DMS153 treated with DMSO at 0.1 percent for 48 hours (cell line): ENCODE measurements at regions not wholly inside any gene's neighbourhood (a gene's known extent, or its start where the extent isn't known, plus 50 kb on each side); places are given as distances from the start of the nearest gene placed in this dataset.

Experiments used
- DNase-seq: peaks from one replicate; lab custom pipeline; 2025; ENCODE audit not compliant: unreplicated experiment; lab: John Stamatoyannopoulos, UW

DNA sequence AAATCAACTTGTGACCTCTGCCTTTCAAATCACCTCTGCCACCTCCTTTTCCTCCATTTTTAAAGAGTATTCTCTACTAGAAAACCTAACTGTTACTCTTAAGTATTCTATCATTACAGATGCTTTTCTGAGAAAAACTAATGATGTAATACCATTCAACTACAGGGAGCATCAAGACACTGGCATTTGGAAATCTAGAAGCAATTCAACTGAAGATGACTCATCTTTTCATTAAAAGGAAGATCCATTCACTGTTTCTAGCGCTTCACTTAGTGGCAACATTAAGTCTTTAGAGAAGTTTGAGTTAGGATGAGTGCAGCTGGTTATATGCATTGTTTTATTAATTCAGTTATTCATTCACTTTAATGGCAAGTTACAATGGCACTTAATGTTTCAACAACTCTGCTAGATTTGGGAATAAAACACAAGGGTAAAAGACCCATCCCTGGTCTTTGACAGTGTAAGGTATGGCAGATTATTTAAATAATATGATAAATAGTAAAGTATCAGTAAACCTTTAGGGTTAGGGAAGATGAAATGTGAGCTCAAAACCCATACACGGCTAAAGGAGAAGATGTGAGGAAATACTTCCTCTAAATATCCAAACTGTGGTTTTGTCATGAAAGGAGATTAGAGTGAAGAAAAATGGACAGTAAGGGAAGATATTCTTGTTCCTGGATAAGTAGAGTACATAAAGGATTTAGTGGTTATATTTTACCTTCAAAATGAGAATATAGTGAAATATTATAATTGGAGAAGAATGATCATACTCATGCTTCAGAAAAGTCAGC, 61.7 kb downstream of the KCNJ2 start:
- no peak for DNase-seq

DNA sequence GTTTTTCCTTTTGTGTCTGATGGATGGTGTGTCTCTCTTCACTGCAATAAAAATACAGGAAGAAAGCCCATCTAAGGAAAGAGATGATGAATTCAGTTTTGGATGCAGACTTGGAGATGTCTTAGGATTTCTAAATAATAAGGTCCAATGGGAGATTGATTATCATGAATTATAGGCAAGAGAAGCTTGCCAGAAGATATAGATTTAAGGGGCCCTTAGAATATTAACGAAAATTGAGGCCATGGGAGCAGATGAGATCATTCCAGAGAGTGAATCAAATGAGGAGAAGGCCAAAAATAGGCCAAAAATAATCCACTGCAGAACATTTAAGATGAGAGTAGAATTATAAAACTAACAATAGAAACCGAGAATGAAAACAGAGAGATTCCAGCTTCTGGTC, 63.1 kb downstream of the KCNJ2 start:
- DNase-seq = no peak

DNA sequence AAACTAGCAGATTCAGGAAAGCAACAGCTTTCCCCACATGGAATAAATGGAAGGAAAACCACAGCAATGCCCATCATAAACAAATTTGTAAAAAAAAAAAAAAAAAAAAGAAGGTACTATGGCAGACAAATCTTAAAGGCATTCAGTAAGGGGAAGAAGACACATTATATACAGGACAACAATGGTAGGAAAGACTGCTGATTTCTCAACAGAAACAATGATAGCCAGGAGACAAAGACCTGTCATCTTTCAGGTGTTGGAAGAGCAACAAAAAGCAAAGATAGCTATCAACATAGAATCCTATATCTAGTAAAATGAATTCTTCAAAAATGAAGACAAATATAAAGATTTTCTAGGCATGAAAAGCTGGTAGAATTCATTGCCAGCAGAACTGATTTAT, 65.9 kb downstream of the KCNJ2 start:
- DNase-seq = no peak

DNA sequence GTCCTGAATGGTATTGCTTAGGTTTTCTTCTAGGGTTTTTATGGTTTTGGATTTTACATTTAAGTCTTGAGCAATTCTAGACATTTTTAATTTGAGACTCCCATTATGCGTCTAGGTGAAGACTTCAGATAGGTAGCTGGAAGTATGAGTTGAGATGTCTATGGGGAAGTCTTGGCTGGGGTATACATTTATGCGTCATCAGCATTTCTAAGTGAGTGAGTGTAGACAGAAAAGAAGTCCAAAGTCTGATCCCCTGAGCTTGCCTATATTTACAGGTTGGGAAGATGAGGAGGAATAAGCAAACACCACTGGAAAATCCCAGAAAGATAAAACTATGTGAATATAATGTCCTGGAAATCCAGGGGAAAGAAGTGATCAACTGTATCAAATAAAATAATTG, 68.9 kb downstream of the KCNJ2 start:
- no peak for DNase-seq

DNA sequence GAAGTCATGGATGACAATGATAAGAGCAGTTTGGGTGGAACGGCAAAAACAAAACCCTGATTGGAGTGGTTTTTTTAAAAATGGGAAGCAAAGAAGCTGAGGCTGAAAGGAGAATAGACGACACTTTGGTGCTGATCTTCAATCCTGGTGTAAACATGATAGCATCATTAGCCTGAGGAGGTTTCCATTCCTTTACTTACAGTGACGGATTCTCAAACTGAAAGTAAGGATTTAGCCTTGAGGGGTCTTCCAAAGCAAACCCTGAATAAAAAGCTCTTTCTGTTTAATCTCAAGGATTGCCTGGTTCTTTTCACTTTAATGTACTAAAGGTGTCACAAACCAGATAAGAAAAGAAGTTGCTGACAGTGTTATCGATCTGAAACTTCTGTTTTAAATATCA, 69.3 kb downstream of the KCNJ2 start:
- no peak for DNase-seq

DNA sequence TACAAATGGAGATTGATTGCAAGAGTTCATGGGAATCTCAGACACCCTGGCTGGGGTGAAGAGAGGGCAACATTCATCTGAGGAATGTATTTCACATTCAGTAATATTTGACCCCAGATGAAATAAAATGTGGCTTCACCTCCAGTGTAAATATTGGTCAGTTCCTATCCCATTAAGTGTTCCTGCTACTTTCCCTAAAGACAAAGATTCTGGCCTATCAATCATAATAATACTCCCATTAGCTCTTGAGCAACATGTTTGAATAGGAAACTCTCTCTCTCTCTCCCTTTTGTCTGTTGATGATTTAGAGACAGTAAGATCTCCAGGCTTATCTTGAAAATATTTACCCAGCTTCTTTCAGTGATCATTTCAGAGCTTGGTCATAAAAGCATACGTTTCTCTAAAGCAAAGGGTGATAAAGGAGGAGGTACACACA, 70.1 kb downstream of the KCNJ2 start:
- DNase-seq = peak; percentile 45

DNA sequence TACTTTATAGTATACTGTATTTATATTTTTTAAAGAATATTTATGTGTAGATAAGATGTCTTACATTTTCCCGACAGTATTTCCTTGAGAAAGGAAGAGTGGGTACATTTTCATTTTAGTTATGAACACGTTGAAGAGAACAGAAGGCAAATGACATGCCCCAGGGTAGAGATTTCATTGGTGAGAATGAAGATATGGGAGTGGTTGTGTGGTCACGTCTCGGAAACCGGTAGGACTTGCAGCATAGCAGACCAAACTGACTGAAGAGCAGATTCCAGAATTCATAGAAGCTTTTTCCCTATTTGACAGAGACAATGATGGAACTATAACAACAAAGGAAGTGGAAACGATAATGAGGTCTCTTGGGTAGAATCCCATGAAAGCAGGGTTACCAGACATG, 71.7 kb downstream of the KCNJ2 start:
- no peak for DNase-seq

DNA sequence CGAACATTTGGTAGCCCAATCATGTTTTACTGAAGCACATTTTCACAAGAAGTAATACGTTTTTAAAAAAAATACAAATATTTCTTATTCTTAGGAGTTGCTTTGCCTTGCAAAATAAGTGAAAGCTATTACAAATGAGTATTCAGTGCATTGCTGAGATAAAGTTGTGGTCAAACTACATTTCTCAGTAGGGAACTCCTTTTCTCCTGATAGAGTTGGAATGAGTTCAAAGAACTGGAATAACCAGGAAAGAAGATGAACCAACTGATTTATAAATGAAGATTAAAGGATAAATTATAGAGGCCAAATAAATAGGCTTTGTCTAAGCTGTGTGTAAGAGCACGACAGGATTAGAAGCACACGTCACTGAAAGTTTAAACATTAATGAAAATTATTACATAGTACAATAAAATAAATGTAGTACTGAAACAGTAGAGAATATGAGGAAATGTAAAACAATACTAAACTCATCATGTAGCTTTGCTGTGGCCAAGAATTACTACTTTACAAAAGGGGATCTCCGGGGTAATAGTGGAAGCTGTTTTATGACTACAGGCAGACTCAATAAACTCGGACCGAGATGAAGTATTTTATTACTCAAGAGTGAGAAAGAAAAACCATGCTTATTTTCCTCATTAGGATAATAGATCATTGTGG, 73.6 kb downstream of the KCNJ2 start:
- DNase-seq = no peak

DNA sequence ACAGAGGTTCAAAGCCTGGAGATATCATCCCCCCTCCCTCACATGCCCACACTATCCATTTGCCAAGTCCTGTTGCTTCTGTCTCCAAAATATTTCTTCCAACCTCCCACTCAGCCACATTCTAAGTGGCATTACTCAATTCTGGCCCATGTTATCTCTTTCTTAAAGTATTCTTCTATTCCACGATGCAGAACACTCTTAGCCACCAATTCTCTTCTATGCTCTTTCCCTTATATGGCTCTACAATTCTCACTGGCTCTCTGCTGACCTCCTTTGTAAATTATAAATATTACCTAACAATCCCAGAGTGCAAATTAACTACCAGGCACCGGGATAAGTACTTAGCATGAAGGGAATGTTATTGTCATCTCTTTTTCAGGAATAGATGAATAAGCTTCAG, 82.4 kb downstream of the KCNJ2 start:
- DNase-seq = no peak

DNA sequence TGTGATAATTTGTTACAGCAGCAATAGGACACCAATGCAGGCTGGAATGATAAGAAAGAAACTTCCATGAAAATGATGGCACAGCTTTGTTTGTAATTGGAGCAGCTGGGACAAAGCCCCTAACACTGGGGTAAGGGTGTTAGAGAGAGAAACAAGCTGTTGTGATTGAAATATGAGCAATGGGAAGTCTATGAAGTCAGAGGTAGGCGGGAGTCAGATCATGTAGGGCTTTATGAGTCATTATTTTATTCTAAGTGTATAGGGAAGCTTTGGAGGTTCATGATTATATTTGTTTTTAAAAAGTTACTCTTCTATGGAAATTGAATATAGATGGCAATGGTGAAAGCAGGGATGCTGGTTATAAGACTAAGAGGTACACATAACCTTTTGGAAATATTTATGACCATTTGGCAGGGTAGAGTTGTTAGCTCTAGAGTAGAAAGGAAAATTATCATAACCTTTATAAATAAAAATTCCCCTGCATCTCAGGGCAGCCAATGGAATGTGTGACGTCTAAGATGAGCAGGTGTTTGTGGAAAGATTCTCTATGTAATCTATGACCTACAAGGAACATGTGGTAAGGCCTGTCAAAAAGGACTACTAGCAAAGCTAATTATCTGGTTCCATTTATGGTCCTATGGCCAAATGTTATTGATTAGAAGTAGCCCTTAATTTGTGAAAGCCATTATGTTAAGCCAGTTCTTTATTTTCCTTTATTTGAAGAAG, 85.6 kb downstream of the KCNJ2 start:
- DNase-seq = no peak

DNA sequence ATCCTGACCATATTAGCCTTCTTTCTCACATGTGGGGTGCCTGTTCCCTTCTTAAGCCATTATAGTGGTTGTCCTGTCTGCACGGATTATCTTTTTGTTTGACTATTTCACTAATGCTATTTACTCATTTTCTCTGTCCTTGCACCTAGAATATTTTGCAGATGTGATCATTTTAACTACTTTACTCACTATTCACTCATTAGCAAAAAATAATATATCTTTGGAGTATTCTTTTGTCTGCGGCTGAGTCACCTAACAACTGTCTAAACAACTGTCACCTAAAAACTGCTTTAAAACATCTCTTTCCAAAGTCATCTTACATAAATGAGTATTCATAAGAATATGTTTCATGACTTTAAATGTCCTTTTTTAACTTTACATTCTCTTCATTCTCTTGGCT, 87.4 kb downstream of the KCNJ2 start:
- no peak for DNase-seq

DNA sequence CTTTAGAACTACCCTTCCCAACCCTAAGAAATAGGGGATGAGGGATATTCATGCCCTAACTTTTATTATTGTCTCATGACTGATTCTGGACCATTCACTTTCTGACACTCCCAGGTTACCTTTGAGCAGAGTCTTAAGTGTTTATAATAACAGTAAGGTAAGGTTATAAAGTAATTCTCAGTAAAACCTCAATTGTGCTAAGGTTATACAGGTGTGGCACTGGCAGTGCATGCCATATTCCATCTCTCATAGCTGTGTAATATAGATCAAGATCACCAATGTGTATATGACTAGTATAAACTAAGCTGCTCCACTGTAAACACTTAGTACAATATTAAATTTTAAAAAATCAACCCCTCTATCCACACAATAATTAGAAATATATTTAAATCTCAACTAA, 89.1 kb downstream of the KCNJ2 start:
- DNase-seq = no peak

DNA sequence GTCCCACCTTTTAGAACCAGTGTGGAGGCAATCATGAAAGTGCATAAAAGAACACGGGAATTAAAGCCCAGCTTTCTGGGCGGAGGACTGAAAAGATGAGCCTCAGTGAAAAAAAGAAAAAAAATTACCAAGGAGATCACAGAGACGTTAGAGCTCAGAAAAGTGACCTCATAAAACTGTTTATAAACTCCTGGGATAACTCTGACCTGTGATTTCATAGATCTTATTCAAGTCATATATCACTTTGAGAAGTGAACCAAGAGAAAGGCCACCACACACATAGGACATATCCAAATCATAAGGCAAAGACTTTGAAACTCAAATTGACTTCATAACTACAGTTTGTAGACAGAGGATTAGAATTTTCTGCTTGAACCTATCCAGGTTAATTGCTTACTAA, 90.1 kb downstream of the KCNJ2 start:
- no peak for DNase-seq

DNA sequence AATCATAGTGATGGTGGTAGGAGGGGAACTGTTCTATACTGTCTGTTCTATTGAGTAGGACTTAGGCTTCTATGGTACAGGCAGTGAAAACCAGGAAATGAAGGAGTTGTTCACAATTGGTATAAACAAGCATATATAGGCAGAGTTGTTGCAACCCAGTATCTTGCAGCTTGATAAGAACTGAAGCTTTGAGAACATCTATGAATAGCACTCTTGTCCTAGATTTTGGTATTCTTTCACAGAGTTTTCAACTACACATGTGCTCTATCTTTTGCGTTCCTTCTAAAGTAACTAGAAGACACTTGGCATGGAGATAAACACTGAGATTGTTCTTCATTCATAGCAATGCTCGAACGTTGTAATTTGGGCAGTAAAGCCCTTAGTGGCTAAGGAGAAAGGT, 91.8 kb downstream of the KCNJ2 start:
- DNase-seq = no peak

DNA sequence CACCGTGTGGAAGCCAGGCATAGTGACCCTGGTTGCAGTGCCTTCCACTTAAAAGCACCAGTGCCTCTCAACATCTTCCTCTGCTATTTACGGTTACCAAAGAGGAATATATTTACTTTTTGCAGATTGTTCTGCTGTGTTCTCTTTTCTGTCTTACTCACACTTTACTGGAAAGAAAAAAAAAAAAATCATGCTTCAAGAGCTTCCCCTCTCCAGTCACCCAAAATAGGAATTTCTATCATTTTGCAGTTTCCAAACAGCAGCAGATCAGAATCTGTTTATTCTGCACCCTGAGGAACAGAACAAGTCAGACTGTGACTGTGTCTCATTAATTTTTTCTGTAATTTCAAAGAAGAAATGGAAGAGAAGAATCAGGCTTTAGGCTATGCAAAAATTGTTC, 96.1 kb downstream of the KCNJ2 start:
- no peak for DNase-seq

DNA sequence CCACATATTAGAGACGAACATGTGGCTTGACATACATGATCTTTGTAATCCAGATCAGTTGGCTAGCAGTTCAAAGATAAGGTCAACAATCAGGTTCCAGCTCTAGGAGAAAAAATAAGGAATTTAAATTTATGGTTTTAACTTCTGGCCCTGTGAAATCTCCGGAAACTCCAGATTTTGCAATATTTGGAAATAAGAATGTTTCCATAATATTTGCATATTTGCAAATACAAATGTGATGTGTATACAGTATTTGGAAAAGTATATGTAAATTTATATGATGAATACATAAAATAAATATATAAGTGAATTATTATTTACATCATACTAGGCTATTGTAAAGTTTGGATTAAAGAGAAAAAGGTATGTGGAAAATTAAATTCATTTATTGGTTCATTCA, 97.1 kb downstream of the KCNJ2 start:
- no peak for DNase-seq

DNA sequence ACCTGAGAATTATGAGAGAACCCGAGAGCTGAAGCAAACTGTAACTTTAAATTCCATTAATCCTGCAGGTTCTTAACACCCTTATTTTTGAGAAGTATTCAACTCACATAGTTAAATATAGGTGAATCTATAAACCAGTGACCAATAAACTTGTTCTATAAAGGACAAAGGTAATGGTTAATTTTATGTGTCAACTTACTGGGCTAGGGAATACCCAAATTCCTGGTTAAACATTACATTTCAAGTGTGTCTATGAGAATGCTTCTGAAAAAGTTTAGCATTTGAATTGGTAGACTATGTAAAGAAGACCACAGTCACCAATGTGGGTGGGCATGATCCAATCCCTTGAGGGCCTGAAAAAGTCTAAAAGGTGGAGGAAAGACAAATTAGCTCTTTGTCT, 99.1 kb downstream of the KCNJ2 start:
- no peak for DNase-seq

DNA sequence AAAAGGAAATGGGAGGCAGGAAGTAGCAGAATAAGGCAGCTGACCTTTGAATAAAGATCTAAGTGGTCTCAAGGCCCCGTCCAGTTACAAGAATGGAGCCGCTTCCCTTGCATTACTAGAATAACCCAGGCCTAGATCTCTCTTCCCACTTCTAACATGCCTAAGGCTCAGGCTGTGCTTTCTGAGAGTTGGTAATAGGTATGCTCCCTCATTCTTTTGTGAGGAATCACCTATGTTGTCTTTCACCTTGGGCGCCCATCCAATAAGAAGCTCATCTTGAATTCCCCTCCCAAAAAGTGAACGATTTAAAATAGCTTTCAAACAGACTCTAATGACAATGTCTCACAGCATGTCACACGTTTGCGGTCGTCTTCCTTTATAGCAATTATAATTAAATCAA, 101.2 kb downstream of the KCNJ2 start:
- no peak for DNase-seq

DNA sequence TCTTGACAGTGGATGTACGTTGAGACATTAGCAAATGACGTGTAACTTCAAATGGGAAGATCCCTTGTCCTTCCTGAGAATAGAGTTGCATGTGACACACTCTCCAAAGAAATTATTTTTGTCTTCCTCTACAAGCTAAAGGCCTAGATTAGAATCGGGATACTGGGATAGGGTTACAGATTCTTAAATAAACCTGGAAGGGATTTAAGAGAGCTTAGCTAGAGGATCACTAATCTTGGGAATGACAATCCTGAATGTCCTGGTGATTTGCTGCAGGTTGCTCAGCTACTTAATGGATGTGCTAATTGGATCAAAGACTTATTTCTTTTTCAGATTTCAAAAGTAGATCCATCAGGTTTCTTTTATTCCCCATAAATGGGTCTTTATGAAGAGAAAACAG, 101.9 kb downstream of the KCNJ2 start:
- no peak for DNase-seq

DNA sequence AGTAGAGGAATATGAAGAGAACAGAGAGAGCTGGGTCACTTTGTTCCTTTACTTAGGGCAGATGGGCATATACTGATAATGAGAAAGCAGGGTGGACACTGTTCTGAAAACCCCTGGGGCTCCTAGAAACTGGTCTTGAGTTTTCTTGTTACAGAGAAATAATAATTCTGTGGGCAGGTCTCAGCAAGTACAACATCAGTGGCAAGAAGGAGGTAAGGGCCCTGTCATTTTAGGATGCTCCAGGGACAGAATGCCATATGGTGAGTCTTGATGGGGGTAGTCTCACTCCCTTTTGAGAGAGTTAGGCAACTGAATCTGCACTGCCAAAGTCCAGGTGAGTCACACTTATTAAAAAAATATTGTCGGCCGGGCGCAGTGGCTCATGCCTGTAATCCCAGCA, 102.3 kb downstream of the KCNJ2 start:
- no peak for DNase-seq

DNA sequence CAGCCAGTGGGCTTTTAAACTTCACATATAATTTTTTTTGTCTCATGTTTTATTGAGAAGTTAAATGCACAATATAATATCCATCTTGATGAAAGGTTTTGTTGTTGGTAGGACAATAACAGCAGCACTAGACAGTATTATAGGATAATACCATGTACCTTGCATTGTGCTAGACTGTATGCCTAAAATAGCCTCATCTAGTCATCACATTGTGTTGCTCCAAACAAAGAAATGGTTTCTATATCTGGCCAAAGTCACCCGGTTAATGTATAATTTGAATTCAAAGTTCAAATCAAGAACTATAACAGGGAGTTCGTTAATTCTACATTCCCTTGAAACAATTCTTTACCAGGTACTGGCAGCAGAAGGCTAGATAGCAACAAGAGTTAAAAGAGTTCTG, 104.9 kb downstream of the KCNJ2 start:
- DNase-seq = no peak

DNA sequence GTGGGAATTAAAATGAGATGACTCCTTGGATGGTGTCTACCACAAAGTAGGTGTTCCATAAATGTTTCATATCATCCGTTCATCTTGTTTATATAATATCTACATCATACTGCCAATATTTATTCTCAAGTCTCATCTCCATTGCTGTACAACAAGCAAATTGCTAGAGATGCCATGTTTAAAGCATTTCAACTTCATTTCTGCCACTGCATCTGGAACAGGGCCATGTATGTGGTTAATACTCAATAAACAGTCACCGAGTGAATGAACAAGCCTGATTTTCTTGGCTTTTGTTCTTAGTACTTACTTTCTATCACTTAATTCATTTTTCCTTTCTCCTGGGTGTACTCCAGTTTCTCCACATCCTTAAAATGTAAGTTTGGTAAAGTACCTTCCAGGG, 107.6 kb downstream of the KCNJ2 start:
- no peak for DNase-seq
